ENCODE measurements at regions not wholly inside any gene's neighbourhood (a gene's known extent, or its start where the extent isn't known, plus 50 kb on each side); places are given as distances from the start of the nearest gene placed in this dataset.

DNA sequence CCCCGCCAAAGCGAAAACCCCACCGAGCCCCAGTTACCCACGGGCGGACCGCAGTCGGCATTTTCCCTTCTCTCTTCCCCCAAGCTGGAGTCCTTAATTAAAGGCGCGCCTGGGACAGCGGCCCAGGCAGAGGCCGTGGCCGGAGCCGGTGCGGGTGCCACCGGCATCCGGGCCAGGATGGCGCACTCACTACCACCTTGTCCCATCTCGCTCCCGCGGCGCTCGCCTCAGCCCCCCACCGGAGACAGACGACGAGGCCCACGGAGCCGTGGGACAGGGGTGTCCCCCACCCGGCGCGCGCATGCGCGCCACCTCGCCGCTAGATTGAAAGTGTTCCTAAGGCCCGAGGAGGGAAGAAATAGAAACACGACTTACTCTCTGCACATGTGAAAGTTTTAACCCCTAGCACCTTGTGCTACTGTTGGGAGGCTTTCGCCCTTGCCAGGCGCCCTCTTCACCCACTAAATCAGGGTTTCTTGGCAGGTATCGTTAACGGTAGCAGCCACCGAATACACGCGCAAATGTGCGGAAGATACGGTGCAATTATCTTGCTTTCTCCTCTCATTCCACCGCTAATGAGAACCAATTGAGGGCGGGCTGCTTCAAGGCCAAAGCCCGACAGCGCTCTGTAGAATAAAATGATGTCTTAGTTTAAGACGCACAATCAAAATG lies 64.3 kb upstream of the CCDC160 start:
- Histone ChIP-seq H3K79me2 (ENCODE audit: insufficient read depth, low read length) (no peaks in the 10 kb centered on the region), H3K27ac (ENCODE audit: low read depth, low read length) (no peak overlapping the region), H3K36me3 (ENCODE audit: insufficient read depth, low read length) (no peaks in the 10 kb centered on the region), H3K27me3 (ENCODE audit: insufficient read depth, low read length) (peaks cover 11% of the 10 kb centered on the region), H2AFZ (ENCODE audit: low read length) (peak overlapping the region; percentile 59), H3K4me3 (ENCODE audit: insufficient read depth, low read length) (peak overlapping the region; percentile 58), H4K20me1 (ENCODE audit: insufficient read depth, low read length) (no peaks in the 10 kb centered on the region), H3K4me1 (ENCODE audit: insufficient read depth, low read length) (no peaks in the 10 kb centered on the region), H3K4me2 (ENCODE audit: insufficient read depth, low read length) (peak overlapping the region; percentile 69), H3K9me3 (ENCODE audit: low read depth, low read length) (no peaks in the 10 kb centered on the region)
- TF ChIP-seq, protein P1, sequence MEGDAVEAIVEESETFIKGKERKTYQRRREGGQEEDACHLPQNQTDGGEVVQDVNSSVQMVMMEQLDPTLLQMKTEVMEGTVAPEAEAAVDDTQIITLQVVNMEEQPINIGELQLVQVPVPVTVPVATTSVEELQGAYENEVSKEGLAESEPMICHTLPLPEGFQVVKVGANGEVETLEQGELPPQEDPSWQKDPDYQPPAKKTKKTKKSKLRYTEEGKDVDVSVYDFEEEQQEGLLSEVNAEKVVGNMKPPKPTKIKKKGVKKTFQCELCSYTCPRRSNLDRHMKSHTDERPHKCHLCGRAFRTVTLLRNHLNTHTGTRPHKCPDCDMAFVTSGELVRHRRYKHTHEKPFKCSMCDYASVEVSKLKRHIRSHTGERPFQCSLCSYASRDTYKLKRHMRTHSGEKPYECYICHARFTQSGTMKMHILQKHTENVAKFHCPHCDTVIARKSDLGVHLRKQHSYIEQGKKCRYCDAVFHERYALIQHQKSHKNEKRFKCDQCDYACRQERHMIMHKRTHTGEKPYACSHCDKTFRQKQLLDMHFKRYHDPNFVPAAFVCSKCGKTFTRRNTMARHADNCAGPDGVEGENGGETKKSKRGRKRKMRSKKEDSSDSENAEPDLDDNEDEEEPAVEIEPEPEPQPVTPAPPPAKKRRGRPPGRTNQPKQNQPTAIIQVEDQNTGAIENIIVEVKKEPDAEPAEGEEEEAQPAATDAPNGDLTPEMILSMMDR (IDR thresholded peaks at IDR 0.05; ENCODE audit: extremely low read depth, low read depth, low read length), result no peak
- peak; percentile 73 for DNase-seq (ENCODE audit: insufficient read length, low spot score, missing footprints)

DNA sequence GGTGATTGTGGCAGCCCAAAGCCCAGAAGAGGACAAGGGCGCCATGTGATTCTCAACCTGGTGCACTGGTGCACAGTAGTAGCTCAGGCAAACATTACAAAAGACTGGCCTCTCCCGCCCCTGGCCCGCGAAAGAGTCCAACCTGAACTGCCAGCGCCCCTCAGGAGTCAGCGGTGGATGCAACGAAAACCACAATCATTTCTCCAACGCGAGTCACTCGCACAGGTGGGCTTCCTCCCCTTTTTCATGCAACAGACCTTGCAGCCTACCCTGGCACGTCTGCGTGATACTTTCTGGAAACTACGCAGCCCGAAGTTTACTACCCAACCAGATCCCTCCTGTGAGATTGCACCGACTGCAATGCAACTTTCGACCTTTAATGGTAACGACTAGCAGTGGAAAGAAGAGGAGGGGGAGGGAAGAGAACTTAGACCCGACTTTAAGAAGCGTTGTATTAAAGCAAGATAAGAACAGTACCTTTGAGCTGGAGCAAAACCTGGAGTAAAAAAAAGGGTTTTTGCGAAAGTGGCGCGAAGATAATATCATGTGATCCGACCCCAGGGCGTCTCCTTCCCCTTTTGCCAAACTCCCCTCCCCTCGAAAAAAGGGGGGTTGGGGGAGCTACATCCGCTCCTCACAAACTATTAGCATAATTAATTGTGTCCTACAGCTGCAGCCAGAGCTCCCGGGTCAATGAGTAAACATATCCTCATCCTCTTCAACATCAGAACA lies 63.3 kb upstream of the CCDC160 start:
- H3K9me3 ChIP-seq (ENCODE audit: low read depth, low read length), result no peaks in the 10 kb centered on the region
- H4K20me1 ChIP-seq (ENCODE audit: insufficient read depth, low read length), result no peaks in the 10 kb centered on the region
- no peak for DNase-seq (ENCODE audit: insufficient read length, low spot score, missing footprints)
- H3K4me1 ChIP-seq (ENCODE audit: insufficient read depth, low read length), result no peaks in the 10 kb centered on the region
- no peak overlapping the region for H3K27ac ChIP-seq (ENCODE audit: low read depth, low read length)
- H3K27me3 ChIP-seq (ENCODE audit: insufficient read depth, low read length), result peaks cover 11% of the 10 kb centered on the region
- H3K4me3 ChIP-seq (ENCODE audit: insufficient read depth, low read length), result no peak overlapping the region
- no peak overlapping the region for H2AFZ ChIP-seq (ENCODE audit: low read length)
- no peak overlapping the region for H3K4me2 ChIP-seq (ENCODE audit: insufficient read depth, low read length)
- TF ChIP-seq, protein P1 (IDR thresholded peaks at IDR 0.05; ENCODE audit: extremely low read depth, low read depth, low read length), result no peak
- H3K79me2 ChIP-seq (ENCODE audit: insufficient read depth, low read length), result no peaks in the 10 kb centered on the region
- H3K36me3 ChIP-seq (ENCODE audit: insufficient read depth, low read length), result no peaks in the 10 kb centered on the region

DNA sequence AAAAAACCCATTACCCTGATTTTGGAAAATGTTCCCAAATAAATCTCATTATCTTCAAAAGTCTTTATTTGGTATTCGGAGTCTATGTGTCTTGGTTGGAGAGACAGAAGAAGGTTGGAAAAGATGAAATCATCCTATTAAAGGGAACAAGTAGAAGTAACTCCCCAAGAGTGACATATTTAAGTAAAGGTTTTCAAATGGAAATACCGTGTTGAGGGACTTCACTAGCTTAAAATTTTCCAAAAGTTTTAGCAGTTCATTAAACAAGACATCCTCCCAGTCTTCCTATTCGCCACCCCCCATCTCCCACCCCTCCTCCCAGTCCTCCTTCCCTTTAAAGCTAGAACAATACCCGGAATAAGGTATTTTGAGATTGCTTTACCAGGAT lies 62.7 kb upstream of the CCDC160 start:
- H2AFZ ChIP-seq (ENCODE audit: low read length), result no peak overlapping the region
- no peak overlapping the region for H3K27ac ChIP-seq (ENCODE audit: low read depth, low read length)
- H3K36me3 ChIP-seq (ENCODE audit: insufficient read depth, low read length), result no peaks in the 10 kb centered on the region
- TF ChIP-seq, protein P1 (IDR thresholded peaks at IDR 0.05; ENCODE audit: extremely low read depth, low read depth, low read length), result no peak
- H3K4me2 ChIP-seq (ENCODE audit: insufficient read depth, low read length), result no peak overlapping the region
- H3K4me1 ChIP-seq (ENCODE audit: insufficient read depth, low read length), result no peaks in the 10 kb centered on the region
- peaks cover 11% of the 10 kb centered on the region for H3K27me3 ChIP-seq (ENCODE audit: insufficient read depth, low read length)
- H3K4me3 ChIP-seq (ENCODE audit: insufficient read depth, low read length), result no peak overlapping the region
- no peaks in the 10 kb centered on the region for H3K79me2 ChIP-seq (ENCODE audit: insufficient read depth, low read length)
- H3K9me3 ChIP-seq (ENCODE audit: low read depth, low read length), result no peaks in the 10 kb centered on the region
- H4K20me1 ChIP-seq (ENCODE audit: insufficient read depth, low read length), result no peaks in the 10 kb centered on the region
- peak; percentile 69 for DNase-seq (ENCODE audit: insufficient read length, low spot score, missing footprints)

DNA sequence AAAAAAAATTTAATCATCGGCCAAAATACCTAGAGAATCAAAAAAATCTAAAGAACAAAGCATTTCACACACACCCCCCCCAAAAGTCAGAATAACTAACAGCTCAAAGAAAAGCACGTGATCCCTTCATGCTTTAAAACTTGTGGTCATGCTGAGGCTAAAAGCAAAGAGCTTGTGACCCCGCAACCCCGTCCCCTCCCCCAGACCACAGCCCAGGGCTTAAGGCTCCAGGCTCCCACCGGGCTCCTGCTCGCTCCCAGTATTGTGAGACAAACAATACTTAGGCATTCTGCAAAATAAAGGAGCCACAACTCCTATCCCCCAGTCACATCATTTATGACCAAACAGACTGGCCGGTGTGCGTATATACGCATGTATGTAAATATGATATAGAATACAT lies 62.1 kb upstream of the CCDC160 start:
- Histone ChIP-seq H3K27me3 (ENCODE audit: insufficient read depth, low read length) (peaks cover 15% of the 10 kb centered on the region), H3K4me2 (ENCODE audit: insufficient read depth, low read length) (no peak overlapping the region), H3K79me2 (ENCODE audit: insufficient read depth, low read length) (no peaks in the 10 kb centered on the region), H3K36me3 (ENCODE audit: insufficient read depth, low read length) (no peaks in the 10 kb centered on the region), H4K20me1 (ENCODE audit: insufficient read depth, low read length) (no peaks in the 10 kb centered on the region), H3K4me3 (ENCODE audit: insufficient read depth, low read length) (no peak overlapping the region), H3K27ac (ENCODE audit: low read depth, low read length) (no peak overlapping the region), H2AFZ (ENCODE audit: low read length) (no peak overlapping the region), H3K4me1 (ENCODE audit: insufficient read depth, low read length) (no peaks in the 10 kb centered on the region), H3K9me3 (ENCODE audit: low read depth, low read length) (no peaks in the 10 kb centered on the region)
- TF ChIP-seq, protein P1 (IDR thresholded peaks at IDR 0.05; ENCODE audit: extremely low read depth, low read depth, low read length), result no peak
- DNase-seq (ENCODE audit: insufficient read length, low spot score, missing footprints), result peak; percentile 35
